Panc1 (cell line): ENCODE measurements at regions not wholly inside any gene's neighbourhood (a gene's known extent, or its start where the extent isn't known, plus 50 kb on each side); places are given as distances from the start of the nearest gene placed in this dataset.

Source experiments
- CTCF ChIP-seq: fragments of 450-650 bp; IDR thresholded peaks from 2 replicates; pipeline ENCODE4 v1.5.1; 2017; ENCODE audit warnings: mild to moderate bottlenecking
- POLR2AphosphoS5 ChIP-seq: IDR thresholded peaks from 2 replicates; pipeline ENCODE4 v1.6.1; 2012; ENCODE audit warnings: mild to moderate bottlenecking, low read depth, low read length, moderate library complexity

GRCh38 chr12:23083267-23083666 lies 458.3 kb downstream of the ETNK1 start:
- TF ChIP-seq POLR2AphosphoS5, result no peak
- TF ChIP-seq CTCF, result no peak
